Neural progenitor cell (in vitro differentiated cells): ENCODE measurements at regions not wholly inside any gene's neighbourhood (a gene's known extent, or its start where the extent isn't known, plus 50 kb on each side); places are given as distances from the start of the nearest gene placed in this dataset.

Experiments used
- CTCF ChIP-seq: fragments of 200-600 bp; sonication (generic); IDR thresholded peaks from 2 replicates; pipeline ENCODE4 v1.5.1; 2017; ENCODE audit warnings: antibody characterized with exemption, mild to moderate bottlenecking
- EZH2 ChIP-seq: fragments of 200-600 bp; sonication (generic); IDR thresholded peaks from 2 replicates; pipeline ENCODE4 v1.6.1; 2017; ENCODE audit warnings: antibody characterized with exemption, mild to moderate bottlenecking, moderate library complexity
- EZH2phosphoT487 ChIP-seq: fragments of 200-600 bp; sonication (generic); IDR thresholded peaks from 2 replicates; pipeline ENCODE4 v1.6.1; 2017; ENCODE audit warnings: antibody characterized with exemption

DNA sequence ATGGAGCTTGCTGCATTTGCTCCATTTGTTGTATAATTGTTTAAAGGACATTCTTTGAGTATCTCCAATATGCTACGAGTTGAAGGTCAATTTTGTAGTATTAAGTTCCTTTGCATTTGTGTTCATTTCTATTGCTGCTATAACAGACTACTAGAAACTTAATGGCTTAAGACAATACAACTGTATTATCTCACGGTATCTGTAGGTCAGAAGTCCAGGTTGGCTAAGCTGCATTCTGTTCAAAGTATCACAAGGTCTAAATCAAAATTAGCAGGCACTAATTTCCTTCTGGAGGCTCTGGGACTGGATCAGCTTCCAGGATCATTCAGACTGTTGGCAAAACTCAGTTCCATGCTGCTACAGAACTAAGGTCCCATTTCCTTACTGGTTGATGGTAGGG lies 340.6 kb downstream of the GXYLT1 start:
- TF ChIP-seq CTCF (no peak), EZH2phosphoT487 (no peak), EZH2 (no peak)
